ENCODE measurements at regions not wholly inside any gene's neighbourhood (a gene's known extent, or its start where the extent isn't known, plus 50 kb on each side); places are given as distances from the start of the nearest gene placed in this dataset.

DNA sequence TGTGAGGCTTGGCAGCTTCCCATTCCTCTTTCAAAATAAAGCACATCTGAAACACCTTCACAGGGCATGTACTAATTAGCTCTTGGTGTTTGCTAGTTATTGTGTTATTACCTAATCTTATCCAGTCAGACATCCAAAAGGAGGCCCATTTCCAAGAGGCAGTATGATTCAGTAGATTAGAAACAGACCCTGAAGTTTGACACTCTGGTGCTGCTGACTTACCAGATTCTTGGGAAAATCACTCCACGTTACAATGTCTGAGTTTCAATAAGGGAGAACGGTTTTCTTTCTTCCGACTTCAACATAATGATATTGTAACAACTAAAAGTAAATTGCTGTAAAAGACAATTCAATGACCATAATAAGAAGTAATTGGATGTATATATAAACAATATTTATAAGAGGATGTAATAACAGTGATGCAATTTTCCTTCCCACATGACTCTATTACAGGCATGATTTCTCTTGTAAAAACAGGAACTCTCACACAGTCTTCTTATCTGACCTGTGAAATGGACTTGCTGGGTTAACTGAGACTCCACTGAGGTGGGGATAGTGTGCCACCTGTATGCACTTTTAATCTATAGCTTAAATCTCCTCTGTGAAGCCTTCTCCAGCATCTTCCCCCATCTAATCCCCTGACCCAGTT is 181.3 kb upstream of the ELL2 start:
- no peak overlapping the region for H3K4me3 ChIP-seq (ENCODE audit: low read depth, low read length)
- TF ChIP-seq, protein P1, sequence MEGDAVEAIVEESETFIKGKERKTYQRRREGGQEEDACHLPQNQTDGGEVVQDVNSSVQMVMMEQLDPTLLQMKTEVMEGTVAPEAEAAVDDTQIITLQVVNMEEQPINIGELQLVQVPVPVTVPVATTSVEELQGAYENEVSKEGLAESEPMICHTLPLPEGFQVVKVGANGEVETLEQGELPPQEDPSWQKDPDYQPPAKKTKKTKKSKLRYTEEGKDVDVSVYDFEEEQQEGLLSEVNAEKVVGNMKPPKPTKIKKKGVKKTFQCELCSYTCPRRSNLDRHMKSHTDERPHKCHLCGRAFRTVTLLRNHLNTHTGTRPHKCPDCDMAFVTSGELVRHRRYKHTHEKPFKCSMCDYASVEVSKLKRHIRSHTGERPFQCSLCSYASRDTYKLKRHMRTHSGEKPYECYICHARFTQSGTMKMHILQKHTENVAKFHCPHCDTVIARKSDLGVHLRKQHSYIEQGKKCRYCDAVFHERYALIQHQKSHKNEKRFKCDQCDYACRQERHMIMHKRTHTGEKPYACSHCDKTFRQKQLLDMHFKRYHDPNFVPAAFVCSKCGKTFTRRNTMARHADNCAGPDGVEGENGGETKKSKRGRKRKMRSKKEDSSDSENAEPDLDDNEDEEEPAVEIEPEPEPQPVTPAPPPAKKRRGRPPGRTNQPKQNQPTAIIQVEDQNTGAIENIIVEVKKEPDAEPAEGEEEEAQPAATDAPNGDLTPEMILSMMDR (IDR thresholded peaks at IDR 0.05; ENCODE audit: low read depth, low read length, missing control alignments): no peak
- in situ Hi-C loops (cut with HindIII; ENCODE audit: low sequenced_read_pairs): no loop called here
- no peak for DNase-seq (ENCODE audit: low read depth)

DNA sequence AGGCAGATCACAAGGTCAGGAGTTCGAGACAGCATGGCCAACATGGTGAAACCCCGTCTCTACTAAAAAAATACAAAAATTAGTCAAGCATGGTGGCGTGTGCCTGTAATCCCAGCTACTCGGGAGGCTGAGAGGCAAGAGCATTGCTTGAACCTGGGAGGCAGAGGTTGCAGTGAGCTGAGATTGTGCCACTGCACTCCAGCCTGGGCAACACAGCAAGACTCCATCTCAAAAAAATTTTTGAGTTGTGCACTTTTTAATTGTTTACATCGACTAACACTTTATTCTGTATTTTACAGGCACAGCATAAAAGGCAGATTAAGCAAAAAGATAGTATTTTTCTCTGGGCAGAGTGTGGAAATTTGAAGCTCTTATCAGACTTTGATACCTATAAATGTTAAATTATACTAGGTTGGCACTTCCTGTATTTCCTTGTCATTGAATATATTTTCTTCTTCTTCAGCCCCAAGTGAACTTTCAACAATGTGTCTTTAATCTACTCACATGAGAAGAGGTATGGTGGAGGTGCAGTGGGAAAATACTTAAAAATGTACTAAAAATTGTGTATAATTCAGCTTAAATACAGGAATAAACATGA is 180.6 kb upstream of the ELL2 start:
- H3K4me3 ChIP-seq (ENCODE audit: low read depth, low read length): no peak overlapping the region
- DNase-seq (ENCODE audit: low read depth): no peak
- in situ Hi-C loops (cut with HindIII; ENCODE audit: low sequenced_read_pairs): no loop called here
- TF ChIP-seq, protein P1 (IDR thresholded peaks at IDR 0.05; ENCODE audit: low read depth, low read length, missing control alignments): no peak

DNA sequence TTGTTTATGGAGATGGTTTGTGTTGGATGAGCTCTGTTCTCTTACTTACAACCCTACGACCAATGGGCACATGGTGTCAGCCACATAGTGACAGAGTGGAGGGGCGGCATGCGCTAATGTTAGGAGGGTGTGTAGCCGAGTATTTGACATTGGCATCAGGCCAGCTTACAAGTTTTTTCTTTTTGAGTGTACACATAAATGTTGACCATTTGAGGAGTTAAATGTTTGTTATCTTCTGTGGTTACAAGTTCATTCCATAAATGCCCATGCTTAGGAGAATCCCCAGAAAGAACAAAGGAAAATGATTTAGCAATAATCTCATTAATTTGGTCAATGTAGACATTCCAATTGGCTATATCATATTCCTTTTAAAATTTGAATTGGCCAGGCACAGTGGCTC is 180.1 kb upstream of the ELL2 start:
- in situ Hi-C loops (cut with HindIII; ENCODE audit: low sequenced_read_pairs): no loop called here
- H3K4me3 ChIP-seq (ENCODE audit: low read depth, low read length): no peak overlapping the region
- TF ChIP-seq, protein P1 (IDR thresholded peaks at IDR 0.05; ENCODE audit: low read depth, low read length, missing control alignments): no peak
- DNase-seq (ENCODE audit: low read depth): no peak

DNA sequence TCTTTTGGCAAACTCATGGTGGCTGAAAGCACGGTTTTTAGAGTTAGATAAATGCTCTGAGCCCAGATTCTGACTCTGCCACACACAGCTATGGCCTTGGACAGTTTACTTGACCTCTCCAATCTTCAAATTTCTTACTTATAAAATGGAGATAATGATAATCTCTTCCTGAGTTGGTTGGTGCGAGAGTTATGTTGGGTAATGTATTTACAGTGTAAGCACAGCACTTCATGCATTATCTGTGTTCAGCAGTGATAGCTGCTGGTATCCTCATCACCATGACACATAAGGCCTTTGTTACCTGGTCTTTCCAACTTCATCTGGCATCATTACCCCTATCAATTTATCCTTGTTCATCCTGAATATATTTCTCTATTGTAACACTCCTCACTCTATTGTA is 178.8 kb upstream of the ELL2 start:
- no peak overlapping the region for H3K4me3 ChIP-seq (ENCODE audit: low read depth, low read length)
- TF ChIP-seq, protein P1 (IDR thresholded peaks at IDR 0.05; ENCODE audit: low read depth, low read length, missing control alignments): no peak
- in situ Hi-C loops (cut with HindIII; ENCODE audit: low sequenced_read_pairs): no loop called here
- DNase-seq (ENCODE audit: low read depth): no peak

DNA sequence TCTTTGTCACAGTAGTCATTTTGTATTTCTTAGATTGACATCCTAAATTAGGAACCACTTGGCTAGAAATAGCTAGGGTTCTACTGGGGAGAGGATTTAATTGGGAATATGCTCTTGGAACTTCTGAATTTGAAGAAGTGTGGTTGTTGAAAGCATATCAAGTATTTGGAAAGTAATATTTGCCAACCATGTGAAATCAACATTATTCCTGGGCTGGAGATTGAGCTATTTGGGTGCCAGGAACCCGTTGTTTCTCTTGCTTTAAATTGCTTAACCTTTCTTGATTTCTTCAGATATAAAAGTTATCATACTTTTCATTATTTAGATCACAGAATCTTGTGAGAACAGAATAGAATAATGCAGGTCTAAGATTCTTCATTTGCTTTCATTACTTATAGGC is 178.4 kb upstream of the ELL2 start:
- DNase-seq (ENCODE audit: low read depth): no peak
- in situ Hi-C loops (cut with HindIII; ENCODE audit: low sequenced_read_pairs): no loop called here
- TF ChIP-seq, protein P1 (IDR thresholded peaks at IDR 0.05; ENCODE audit: low read depth, low read length, missing control alignments): no peak
- H3K4me3 ChIP-seq (ENCODE audit: low read depth, low read length): no peak overlapping the region

DNA sequence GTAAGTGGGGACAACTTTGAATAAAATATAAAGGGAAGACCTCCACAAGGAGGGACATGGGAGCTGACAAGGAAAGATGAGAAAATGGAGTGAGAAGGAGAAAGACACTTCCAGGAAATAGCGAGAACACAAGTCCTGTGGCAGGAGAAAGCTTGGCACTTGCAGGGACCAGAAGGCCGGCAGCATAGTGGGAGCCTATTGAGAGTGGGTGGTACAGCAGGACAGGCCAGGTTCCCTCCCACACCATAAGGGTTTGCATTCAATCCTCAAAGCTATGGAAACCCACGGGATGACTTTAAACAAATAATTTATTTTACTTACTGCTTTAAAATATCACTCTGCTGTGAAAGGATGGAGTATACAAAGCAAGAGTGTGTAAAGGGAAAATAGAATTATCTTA is 173.2 kb upstream of the ELL2 start:
- no peak for DNase-seq (ENCODE audit: low read depth)
- in situ Hi-C loops (cut with HindIII; ENCODE audit: low sequenced_read_pairs): no loop called here
- no peak overlapping the region for H3K4me3 ChIP-seq (ENCODE audit: low read depth, low read length)
- TF ChIP-seq, protein P1 (IDR thresholded peaks at IDR 0.05; ENCODE audit: low read depth, low read length, missing control alignments): no peak

Measured in astrocyte of the cerebellum (primary cell).